ENCODE measurements at regions not wholly inside any gene's neighbourhood (a gene's known extent, or its start where the extent isn't known, plus 50 kb on each side); places are given as distances from the start of the nearest gene placed in this dataset.

GRCh38 chr16:86632206-86632605 lies 53.9 kb downstream of the FOXL1 start:
- no peak for TF ChIP-seq CTCF (IDR thresholded peaks at IDR 0.05; ENCODE audit: insufficient read depth, low read length, poor library complexity, severe bottlenecking)
- Histone ChIP-seq H3K36me3 (ENCODE audit: control insufficient read depth, insufficient read depth, low read length) (no peaks in the 10 kb centered on the region), H3K27me3 (replicated peaks; ENCODE audit: control insufficient read depth, insufficient read depth, low read length) (no peaks in the 10 kb centered on the region; the same call in 1 of the 2 replicates), H3K4me3 (replicated peaks; ENCODE audit: low read depth, low read length) (no peak overlapping the region)
- DNase-seq (ENCODE audit: extremely low read depth, insufficient read length), result no peak

- Histone ChIP-seq H3K4me3 (replicated peaks; ENCODE audit: low read depth, low read length) (no peak overlapping the region), H3K27me3 (replicated peaks; ENCODE audit: control insufficient read depth, insufficient read depth, low read length) (no peaks in the 10 kb centered on the region; the same call in 1 of the 2 replicates), H3K36me3 (ENCODE audit: control insufficient read depth, insufficient read depth, low read length) (no peaks in the 10 kb centered on the region)
- TF ChIP-seq CTCF (IDR thresholded peaks at IDR 0.05; ENCODE audit: insufficient read depth, low read length, poor library complexity, severe bottlenecking), result no peak
- DNase-seq (ENCODE audit: extremely low read depth, insufficient read length), result no peak
Observed at GRCh38 chr16:86632944-86633343, 54.6 kb downstream of the FOXL1 start.

- Histone ChIP-seq H3K27me3 (replicated peaks; ENCODE audit: control insufficient read depth, insufficient read depth, low read length) (no peaks in the 10 kb centered on the region; the same call in 1 of the 2 replicates), H3K4me3 (replicated peaks; ENCODE audit: low read depth, low read length) (no peak overlapping the region), H3K36me3 (ENCODE audit: control insufficient read depth, insufficient read depth, low read length) (no peaks in the 10 kb centered on the region)
- TF ChIP-seq CTCF (IDR thresholded peaks at IDR 0.05; ENCODE audit: insufficient read depth, low read length, poor library complexity, severe bottlenecking), result no peak
- DNase-seq (ENCODE audit: extremely low read depth, insufficient read length), result no peak
Observed at GRCh38 chr16:86634292-86634691, 55.9 kb downstream of the FOXL1 start.

- no peak overlapping the region for H3K4me3 ChIP-seq (replicated peaks; ENCODE audit: low read depth, low read length)
- no peak for DNase-seq (ENCODE audit: extremely low read depth, insufficient read length)
- no peaks in the 10 kb centered on the region for H3K36me3 ChIP-seq (ENCODE audit: control insufficient read depth, insufficient read depth, low read length)
- H3K27me3 ChIP-seq (replicated peaks; ENCODE audit: control insufficient read depth, insufficient read depth, low read length), result no peaks in the 10 kb centered on the region; the same call in 1 of the 2 replicates
- no peak for TF ChIP-seq CTCF (IDR thresholded peaks at IDR 0.05; ENCODE audit: insufficient read depth, low read length, poor library complexity, severe bottlenecking)
Observed at GRCh38 chr16:86635176-86635876, 57.0 kb downstream of the FOXL1 start.

- Histone ChIP-seq H3K36me3 (ENCODE audit: control insufficient read depth, insufficient read depth, low read length) (no peaks in the 10 kb centered on the region), H3K4me3 (replicated peaks; ENCODE audit: low read depth, low read length) (no peak overlapping the region), H3K27me3 (replicated peaks; ENCODE audit: control insufficient read depth, insufficient read depth, low read length) (no peaks in the 10 kb centered on the region; the same call in 1 of the 2 replicates)
- DNase-seq (ENCODE audit: extremely low read depth, insufficient read length), result no peak
- TF ChIP-seq CTCF (IDR thresholded peaks at IDR 0.05; ENCODE audit: insufficient read depth, low read length, poor library complexity, severe bottlenecking), result no peak
Observed at GRCh38 chr16:86635926-86636325, 57.6 kb downstream of the FOXL1 start.

Data from GM06990 (cell line).